HG03108 (cell line): ENCODE measurements at regions not wholly inside any gene's neighbourhood (a gene's known extent, or its start where the extent isn't known, plus 50 kb on each side); places are given as distances from the start of the nearest gene placed in this dataset.

ENCODE experiments used
- ATAC-seq: cut with Tn5 transposase; IDR thresholded peaks from one replicate; pipeline ENCODE4 v1.9.1; 2021; ENCODE audit warnings: moderate library complexity; ENCODE audit not compliant: unreplicated experiment

GRCh38 chr2:67462738-67463496 lies 65.8 kb downstream of the ETAA1 start:
- ATAC-seq = no peak

- ATAC-seq = no peak
Measured at GRCh38 chr2:67463810-67464209, 66.7 kb downstream of the ETAA1 start.

- no peak for ATAC-seq
Measured at GRCh38 chr2:67465623-67466022, 68.5 kb downstream of the ETAA1 start.

DNA sequence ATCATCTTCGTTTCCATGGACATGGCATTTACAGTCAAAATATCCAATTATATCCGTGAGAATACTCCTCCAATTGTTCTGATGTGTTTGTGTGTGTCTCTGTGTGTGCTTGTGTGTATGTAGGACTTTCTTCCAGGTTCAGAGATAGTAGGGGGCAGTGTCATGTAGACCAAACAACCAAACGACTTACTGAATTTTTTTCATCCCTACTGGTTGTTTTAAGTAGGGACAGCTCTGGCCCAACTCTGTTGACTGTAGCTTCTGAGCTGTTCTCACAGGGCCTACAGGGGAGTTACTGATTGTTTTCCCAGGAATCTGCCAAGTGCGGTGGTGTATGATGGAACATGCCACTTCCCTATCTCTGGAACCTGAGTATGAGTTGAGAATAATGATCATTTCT lies 69.6 kb downstream of the ETAA1 start:
- no peak for ATAC-seq

GRCh38 chr2:67471681-67472080 lies 74.5 kb downstream of the ETAA1 start:
- ATAC-seq = no peak

DNA sequence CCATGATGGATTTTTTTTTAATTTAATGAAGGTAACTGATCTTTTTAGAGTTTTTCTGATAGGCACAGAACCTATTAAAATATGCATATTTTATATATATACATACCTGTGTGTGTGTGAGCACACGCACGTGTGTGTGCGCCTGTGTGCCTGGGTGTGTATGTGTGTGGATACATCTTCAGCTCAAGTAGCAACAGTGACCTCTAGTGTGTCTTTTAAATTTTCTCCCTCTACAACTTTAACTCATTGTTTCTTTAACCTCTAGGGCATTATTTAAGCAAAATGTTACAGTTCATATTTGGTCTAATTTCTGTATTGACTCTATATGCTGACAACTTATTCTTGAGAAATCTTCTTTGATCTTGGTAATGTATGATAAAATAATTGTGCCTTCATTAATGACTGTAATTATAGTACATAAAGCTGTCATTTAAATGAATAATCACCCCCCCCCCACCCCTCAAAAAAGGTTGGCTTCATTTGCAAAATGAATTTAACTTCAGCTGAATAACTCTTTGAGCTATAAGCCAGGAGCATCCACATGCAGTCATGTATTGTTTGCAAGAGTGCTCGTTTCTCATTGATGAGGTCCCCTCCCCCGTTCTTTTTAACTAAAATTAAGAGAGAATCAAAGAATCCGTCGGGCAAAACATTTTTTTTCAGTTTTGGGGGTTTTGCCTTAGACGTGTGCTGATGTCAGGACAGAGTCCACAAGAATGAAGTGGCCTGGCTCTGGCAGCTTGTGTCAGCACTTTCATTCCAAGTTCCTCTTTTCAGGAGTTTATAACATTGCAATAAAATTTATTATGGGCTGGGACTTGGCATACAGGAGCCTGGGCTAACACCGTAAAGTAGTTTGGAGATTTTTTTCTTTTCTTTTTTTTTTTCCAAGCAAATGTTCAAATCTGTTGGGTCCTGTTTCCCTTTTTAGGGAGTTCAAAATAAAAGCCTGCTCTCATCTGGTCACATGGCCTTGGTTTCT lies 80.0 kb downstream of the ETAA1 start:
- ATAC-seq = no peak

- ATAC-seq = no peak
Measured at GRCh38 chr2:67479261-67479660, 82.1 kb downstream of the ETAA1 start.

DNA sequence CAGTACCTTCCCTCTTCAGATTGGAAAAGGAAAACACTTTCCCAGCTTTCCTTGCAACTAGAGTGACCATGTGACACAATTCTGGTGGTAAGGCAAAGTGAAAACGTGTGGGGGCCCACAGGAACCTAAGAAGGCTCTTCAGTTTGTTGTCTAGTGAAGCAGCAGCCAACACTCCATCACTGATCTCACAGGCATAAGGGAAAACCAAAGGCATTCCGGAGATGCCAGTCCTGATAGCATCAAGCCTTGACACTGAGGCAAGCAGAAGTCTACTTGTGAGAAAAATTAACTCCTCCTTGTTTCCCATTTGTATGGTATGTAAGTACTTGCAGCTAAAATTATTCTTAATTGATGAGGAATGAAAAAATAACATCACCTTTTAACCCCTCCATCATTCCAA lies 88.3 kb downstream of the ETAA1 start:
- no peak for ATAC-seq

DNA sequence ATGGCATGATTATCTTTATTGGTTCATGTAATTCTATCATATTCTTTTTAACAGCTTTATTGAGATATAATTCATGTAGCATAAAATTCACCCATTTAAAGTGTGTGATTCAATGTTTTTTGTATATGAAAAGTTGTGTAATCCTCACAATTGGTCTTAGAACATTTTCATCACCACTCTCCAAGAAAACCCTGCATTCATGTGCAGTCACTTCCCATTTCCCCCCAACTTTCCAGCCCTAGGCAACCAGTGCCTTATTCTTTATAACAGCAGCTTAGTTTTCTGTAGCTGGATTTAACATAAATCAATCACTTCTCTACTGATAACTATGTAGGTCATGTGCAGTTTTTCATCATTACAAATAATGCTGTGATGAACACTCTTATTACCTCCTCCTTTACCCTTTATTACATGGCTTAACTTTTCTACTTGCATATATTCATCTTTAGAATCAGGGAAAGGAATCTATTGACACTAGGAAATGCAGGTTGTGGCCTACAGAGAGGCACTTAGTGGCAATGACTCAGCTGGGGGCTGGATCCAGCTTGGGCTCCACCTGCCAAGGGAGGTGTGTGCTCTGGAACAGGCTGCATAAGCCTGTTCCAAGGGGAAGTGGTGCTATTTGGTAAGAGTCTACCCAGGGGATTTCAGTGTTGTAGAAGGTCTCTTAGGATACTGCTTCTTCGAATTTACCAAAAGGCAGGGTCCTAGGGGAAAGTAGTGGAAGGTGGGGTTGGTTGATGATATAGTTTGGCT lies 89.1 kb downstream of the ETAA1 start:
- no peak for ATAC-seq

DNA sequence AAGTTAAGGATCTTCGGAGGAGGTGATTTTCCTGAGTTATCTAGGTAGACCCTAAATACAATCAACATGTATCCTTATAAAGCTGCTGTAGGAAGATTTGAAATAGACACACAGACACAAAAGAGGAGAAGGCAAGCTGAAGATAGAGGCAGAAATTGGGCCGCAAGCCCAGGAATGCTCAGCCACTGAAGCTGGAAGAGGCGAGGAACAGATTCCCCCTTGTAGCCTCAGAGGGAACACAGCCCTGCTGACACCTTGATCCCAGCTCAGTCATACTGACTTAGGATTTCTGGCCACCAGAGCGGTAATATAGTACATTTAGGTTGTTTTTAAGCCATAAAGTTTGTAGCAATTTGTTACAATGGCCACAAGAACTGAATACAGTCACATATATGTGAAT lies 90.9 kb downstream of the ETAA1 start:
- ATAC-seq = no peak

DNA sequence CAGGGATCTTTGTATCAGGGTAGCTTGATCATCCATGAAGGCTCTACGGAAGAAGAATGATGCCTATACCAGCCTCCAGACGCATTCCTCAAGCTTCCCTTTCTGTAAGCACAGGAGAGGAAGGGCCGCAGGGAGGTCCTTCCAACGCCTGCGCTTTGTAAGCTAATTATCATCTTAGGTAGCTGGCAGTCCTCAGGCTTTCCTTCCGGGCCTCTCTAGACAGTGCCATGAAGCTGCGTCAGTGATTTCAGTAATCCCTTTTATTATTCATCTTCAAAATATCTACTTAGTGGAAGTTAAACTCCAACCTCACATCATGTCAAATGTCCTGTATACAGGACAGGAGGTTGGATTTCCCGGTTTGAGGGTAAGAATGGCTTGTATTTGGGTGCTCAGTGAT lies 92.3 kb downstream of the ETAA1 start:
- no peak for ATAC-seq

DNA sequence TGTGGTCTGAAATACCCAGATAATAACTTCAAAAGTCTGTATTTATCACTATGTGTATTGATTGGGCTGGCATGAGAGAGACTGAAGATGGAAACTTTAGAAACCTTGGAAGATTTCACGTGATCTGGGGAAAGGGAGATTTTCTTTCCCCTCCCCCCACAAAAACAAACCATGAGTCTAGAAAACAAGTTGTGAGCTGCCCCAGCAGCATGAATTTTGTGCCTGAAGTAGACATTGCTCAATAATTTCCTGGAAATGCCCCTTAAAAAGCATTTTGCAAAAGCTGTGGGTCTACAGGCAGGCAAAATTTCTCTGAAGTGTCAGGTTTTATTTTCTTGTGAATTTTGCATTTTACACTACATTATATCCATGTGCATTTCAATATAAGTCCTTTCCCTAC lies 101.8 kb downstream of the ETAA1 start:
- no peak for ATAC-seq

GRCh38 chr2:67499989-67500388 lies 102.9 kb downstream of the ETAA1 start:
- no peak for ATAC-seq

DNA sequence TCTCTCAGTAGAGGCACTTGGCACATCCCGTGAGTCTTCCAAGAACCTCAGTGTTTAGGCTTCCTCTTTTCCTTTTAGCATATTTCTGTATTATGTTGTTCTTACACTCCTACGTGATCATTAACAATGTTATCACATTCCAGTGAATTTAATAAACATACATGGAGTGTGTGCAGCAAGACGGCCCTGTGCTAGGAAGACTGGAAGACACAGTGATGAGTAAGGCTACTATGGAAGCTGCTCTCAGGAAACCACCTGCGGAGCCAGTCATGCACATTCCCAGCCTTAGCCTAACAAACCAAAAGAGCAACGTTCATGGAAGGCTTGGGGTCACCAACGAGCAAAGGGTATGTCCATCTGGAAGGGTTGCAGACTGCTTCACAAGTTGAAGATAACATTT lies 103.4 kb downstream of the ETAA1 start:
- no peak for ATAC-seq

- ATAC-seq = no peak
Measured at GRCh38 chr2:67502346-67503065, 105.4 kb downstream of the ETAA1 start.

DNA sequence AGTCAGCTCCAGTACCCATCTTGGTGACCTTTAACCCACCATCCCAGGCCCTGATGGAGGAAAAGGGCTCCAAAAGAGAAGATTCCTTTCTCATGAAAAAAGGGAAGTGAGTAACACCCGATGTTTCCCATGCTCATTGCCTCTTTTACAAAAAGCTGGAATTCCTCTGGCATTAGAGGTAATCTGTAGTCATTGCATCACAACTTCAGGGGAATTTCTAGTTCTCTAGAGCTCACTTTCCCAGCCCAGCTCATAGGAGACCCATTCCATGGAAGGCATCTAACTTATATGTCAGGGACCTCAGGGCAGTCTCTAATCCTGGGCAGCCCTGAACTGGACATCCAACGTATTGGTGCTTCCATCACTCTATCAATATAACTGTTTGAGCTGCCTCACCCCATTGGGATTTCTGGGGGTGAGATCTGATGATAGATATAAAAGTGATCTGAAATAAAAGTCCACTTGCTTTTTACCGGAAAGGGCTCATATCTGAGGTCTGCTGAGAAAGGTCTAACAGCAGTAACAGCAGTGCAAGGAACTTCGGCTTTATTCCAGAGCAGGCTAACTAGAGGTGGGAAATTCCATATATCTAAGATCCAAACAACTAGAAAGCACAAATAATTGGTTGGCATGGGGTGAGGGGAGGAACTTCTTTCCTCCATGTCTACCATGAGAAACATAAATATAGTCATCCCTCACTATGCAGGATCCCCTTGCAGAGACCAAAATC lies 106.1 kb downstream of the ETAA1 start:
- ATAC-seq = no peak

DNA sequence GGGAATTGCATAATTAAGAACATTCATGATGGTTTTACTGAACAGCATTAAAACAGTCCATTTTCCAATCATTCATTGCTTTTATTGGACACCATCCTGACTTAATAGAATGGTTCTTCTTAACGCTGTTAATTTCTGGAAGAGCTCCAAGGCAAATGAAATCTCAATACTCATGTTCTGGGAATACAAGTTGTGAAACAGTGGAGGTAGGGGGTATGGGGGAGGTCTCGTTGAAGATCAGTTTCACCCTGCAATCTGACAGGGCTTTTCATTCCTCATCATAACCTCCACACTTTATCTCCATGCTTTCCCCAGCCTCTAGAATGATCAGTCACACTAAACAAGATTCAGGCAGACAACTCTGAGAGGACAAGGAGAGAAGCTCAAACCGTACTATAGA lies 113.6 kb downstream of the ETAA1 start:
- ATAC-seq = no peak

DNA sequence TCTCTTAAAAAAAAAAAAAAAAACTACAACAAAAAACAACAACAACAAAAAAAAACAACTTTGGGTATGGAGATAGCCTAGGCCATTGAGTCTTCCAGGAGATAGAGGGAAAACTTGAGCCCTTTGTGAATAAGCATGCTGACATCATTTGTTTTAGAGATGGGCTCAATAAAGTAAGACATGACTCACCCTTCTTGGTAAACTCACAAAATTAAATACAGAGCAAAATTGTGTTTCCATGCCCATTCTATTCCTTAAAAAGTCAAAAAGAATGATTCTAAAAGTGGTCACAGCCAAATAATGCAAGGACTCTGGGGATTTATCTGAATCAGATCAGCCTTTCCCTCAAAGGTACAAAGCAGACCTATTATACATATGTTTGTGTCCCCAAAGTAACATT lies 117.4 kb downstream of the ETAA1 start:
- no peak for ATAC-seq

GRCh38 chr2:67515056-67515455 lies 117.9 kb downstream of the ETAA1 start:
- no peak for ATAC-seq

GRCh38 chr2:67515538-67515937 lies 118.4 kb downstream of the ETAA1 start:
- ATAC-seq = no peak
